HCT116 (cell line): ENCODE measurements at regions not wholly inside any gene's neighbourhood (a gene's known extent, or its start where the extent isn't known, plus 50 kb on each side); places are given as distances from the start of the nearest gene placed in this dataset.
A peak's percentile ranks its signal among the peaks of the same experiment; 100 is the strongest.

Experiments
- ATAC-seq: fragments of 200-7000 bp; cut with Tn5 transposase; 2 replicates; pipeline ENCODE4 v1.9.1; 2020; ENCODE audit warnings: mild to moderate bottlenecking, moderate library complexity
- BruUV-seq: library from RNA; stranded (reverse); fragments of 400-500 nt; replicated peaks from 2 replicates; lab custom pipeline; 2021; lab: Mats Ljungman, UMichigan
- CTCF ChIA-PET: fragments of 300-600 bp; sonication (Branson Sonifier 250); formaldehyde crosslinking; loops from one replicate; lab custom pipeline; 2021; ENCODE audit warnings: antibody characterized with exemption; lab: Charles Lee
- POLR2A ChIA-PET: fragments of 300-600, 350-600 bp; sonication (Branson Sonifier 250); formaldehyde crosslinking; loops from one replicate; lab custom pipeline; 2021; ENCODE audit warnings: antibody characterized with exemption; lab: Charles Lee
- RAD21 ChIA-PET, 2 experiments: fragments of 300-600 bp; sonication (Branson Sonifier 250); formaldehyde crosslinking; loops; one replicate each; lab custom pipeline; 2023; ENCODE audit warnings: low total read pairs in 2 of 2; ENCODE audit not compliant: uncharacterized antibody in 2 of 2, unreplicated experiment in 2 of 2, low non-redundant PET in 1 of 2; lab: Charles Lee
- DNase-seq: peaks from one replicate; pipeline ENCODE4 v3.0.0-alpha.2; 2010; ENCODE audit warnings: low read depth, low spot score
- H2AFZ ChIP-seq: fragments of 200-600 bp; shearing (Covaris generic), sonication (generic); 2 replicates; pipeline ENCODE4 v1.6.1; 2017; ENCODE audit warnings: low read depth, mixed run types, mixed read lengths, antibody characterized with exemption, low read length; ENCODE audit not compliant: poor library complexity, severe bottlenecking
- H3K27ac ChIP-seq: 2 replicates; pipeline ENCODE4 v1.5.1; 2012; ENCODE audit warnings: low read depth, low read length
- H3K27me3 ChIP-seq: fragments of 200-600 bp; sonication (generic); 2 replicates; pipeline ENCODE4 v1.6.1; 2016; ENCODE audit warnings: mixed run types, low read length, mixed read lengths; ENCODE audit not compliant: insufficient read depth
- H3K36me3 ChIP-seq, 2 experiments: fragments of 200-500 bp in 1 of 2; fragments of 200-600 bp in 1 of 2; sonication (Bioruptor generic) in 1 of 2; sonication (generic) in 1 of 2; 2 replicates each; pipeline versions ENCODE4 v1.5.1 to v1.6.1; 2014 to 2016; ENCODE audit warnings: low read length in 2 of 2, inconsistent platforms in 1 of 2, mixed read lengths in 1 of 2, mixed run types in 1 of 2; ENCODE audit not compliant: insufficient read depth in 2 of 2, control insufficient read depth in 1 of 2
- H3K4me1 ChIP-seq, 2 experiments: fragments of 200-600 bp in 1 of 2; sonication (generic) in 1 of 2; 2 replicates each; pipeline versions ENCODE4 v1.5.1 to v1.6.1; 2012 to 2017; ENCODE audit warnings: low read length in 2 of 2, inconsistent platforms in 1 of 2, mild to moderate bottlenecking in 1 of 2, mixed read lengths in 1 of 2, mixed run types in 1 of 2, moderate library complexity in 1 of 2; ENCODE audit not compliant: insufficient read depth in 2 of 2, control insufficient read depth in 1 of 2
- H3K4me2 ChIP-seq: fragments of 200-600 bp; sonication (generic); 2 replicates; pipeline ENCODE4 v1.6.1; 2017; ENCODE audit warnings: mixed run types, low read length, mixed read lengths
- H3K4me3 ChIP-seq, 2 experiments: fragments of 200-600 bp in 1 of 2; sonication (generic) in 1 of 2; replicated peaks in 1 of 2; 2 replicates each; pipeline ENCODE4 v1.5.1; 2011 to 2016; ENCODE audit warnings: low read length in 2 of 2, control low read depth in 1 of 2, low read depth in 1 of 2, mild to moderate bottlenecking in 1 of 2, mixed read lengths in 1 of 2, mixed run types in 1 of 2
- H3K79me2 ChIP-seq: fragments of 200-600 bp; sonication (generic); 2 replicates; pipeline ENCODE4 v1.6.1; 2017; ENCODE audit warnings: mild to moderate bottlenecking, mixed run types, low read length, moderate library complexity, mixed read lengths; ENCODE audit not compliant: insufficient read depth
- H3K9ac ChIP-seq: fragments of 200-600 bp; sonication (generic); 2 replicates; pipeline ENCODE4 v1.6.1; 2016; ENCODE audit warnings: low read length, mixed read lengths
- H3K9me2 ChIP-seq: fragments of 200-600 bp; sonication (generic), shearing (Covaris generic); 2 replicates; pipeline ENCODE4 v1.6.1; 2017; ENCODE audit warnings: mixed run types, mild to moderate bottlenecking, moderate library complexity; ENCODE audit not compliant: insufficient read depth
- H3K9me3 ChIP-seq, 2 experiments: fragments of 200-500 bp in 1 of 2; fragments of 200-600 bp in 1 of 2; sonication (Bioruptor generic) in 1 of 2; sonication (generic) in 1 of 2; 2 replicates each; pipeline ENCODE4 v1.6.1; 2014 to 2017; ENCODE audit warnings: low read length in 2 of 2, mixed read lengths in 2 of 2, inconsistent platforms in 1 of 2, low read depth in 1 of 2, mild to moderate bottlenecking in 1 of 2, mixed run types in 1 of 2, moderate library complexity in 1 of 2; ENCODE audit not compliant: control insufficient read depth in 1 of 2, insufficient read depth in 1 of 2
- H4K20me1 ChIP-seq: fragments of 200-600 bp; sonication (generic), shearing (Covaris generic); 2 replicates; pipeline ENCODE4 v1.6.1; 2017; ENCODE audit warnings: mixed run types, mild to moderate bottlenecking, moderate library complexity; ENCODE audit not compliant: insufficient read depth
- ATF3 ChIP-seq: IDR thresholded peaks from 2 replicates; pipeline ENCODE4 v1.6.1; 2012
- CBX3 ChIP-seq: IDR thresholded peaks from 2 replicates; pipeline ENCODE4 v1.6.1; 2012; ENCODE audit warnings: low read depth
- CTCF ChIP-seq, 3 experiments: fragments of 200-600 bp in 1 of 3; sonication (generic) in 1 of 3; IDR thresholded peaks in 2 of 3; conservative IDR thresholded peaks in 1 of 3; 2 replicates each; pipeline ENCODE4 v1.5.1; 2012 to 2017; ENCODE audit warnings: low read depth in 2 of 3, low read length in 2 of 3, antibody characterized with exemption in 1 of 3, borderline replicate concordance in 1 of 3, control low read depth in 1 of 3, mild to moderate bottlenecking in 1 of 3, mixed read lengths in 1 of 3, mixed run types in 1 of 3, moderate library complexity in 1 of 3; ENCODE audit not compliant: insufficient read depth in 1 of 3
- EGR1 ChIP-seq: IDR thresholded peaks from 2 replicates; pipeline ENCODE4 v1.6.1; 2012; ENCODE audit warnings: low read depth
- ELF1 ChIP-seq: IDR thresholded peaks from 2 replicates; pipeline ENCODE4 v1.6.1; 2012; ENCODE audit warnings: low read depth, borderline replicate concordance
- EZH2 ChIP-seq: fragments of 200-600 bp; sonication (generic); IDR thresholded peaks from 2 replicates; pipeline ENCODE4 v1.6.1; 2017; ENCODE audit warnings: antibody characterized with exemption, mixed run types
- EZH2phosphoT487 ChIP-seq: fragments of 200-600 bp; IDR thresholded peaks from 2 replicates; pipeline ENCODE4 v1.6.1; 2018; ENCODE audit warnings: antibody characterized with exemption, borderline replicate concordance
- FOSL1 ChIP-seq: IDR thresholded peaks from 2 replicates; pipeline ENCODE4 v1.6.1; 2012; ENCODE audit warnings: low read depth
- JUND ChIP-seq: IDR thresholded peaks from 2 replicates; pipeline ENCODE4 v1.6.1; 2012
- MAX ChIP-seq: IDR thresholded peaks from 2 replicates; pipeline ENCODE4 v1.6.1; 2012
- POLR2A ChIP-seq: IDR thresholded peaks from 2 replicates; pipeline ENCODE4 v1.7.0; 2011; ENCODE audit warnings: borderline replicate concordance; ENCODE audit not compliant: insufficient read depth, insufficient read length; ENCODE audit errors: extremely low read depth
- POLR2AphosphoS5 ChIP-seq: IDR thresholded peaks from 2 replicates; pipeline ENCODE4 v1.6.1; 2011; ENCODE audit warnings: mild to moderate bottlenecking, low read depth, low read length, moderate library complexity
- RAD21 ChIP-seq: IDR thresholded peaks from 2 replicates; pipeline ENCODE4 v1.6.1; 2012; ENCODE audit warnings: low read depth, mild to moderate bottlenecking
- SP1 ChIP-seq: IDR thresholded peaks from 2 replicates; pipeline ENCODE4 v1.6.1; 2012; ENCODE audit warnings: low read depth
- SRF ChIP-seq: IDR thresholded peaks from 2 replicates; pipeline ENCODE4 v1.6.1; 2012; ENCODE audit warnings: low read depth
- TCF7L2 ChIP-seq: IDR thresholded peaks from 2 replicates; pipeline ENCODE4 v1.7.0; 2011; ENCODE audit warnings: borderline replicate concordance, inconsistent platforms; ENCODE audit not compliant: insufficient read depth, insufficient read length; ENCODE audit errors: extremely low read depth
- YY1 ChIP-seq: IDR thresholded peaks from 2 replicates; pipeline ENCODE4 v1.6.1; 2011; ENCODE audit warnings: low read length, low read depth, moderate library complexity, mild to moderate bottlenecking; ENCODE audit not compliant: insufficient replicate concordance; ENCODE audit errors: extremely low read depth
- ZBTB33 ChIP-seq: IDR thresholded peaks from 2 replicates; pipeline ENCODE4 v1.6.1; 2011; ENCODE audit warnings: mild to moderate bottlenecking, low read length, moderate library complexity; ENCODE audit not compliant: insufficient replicate concordance; ENCODE audit errors: extremely low read depth
- intact Hi-C: fragments of 100-400 bp; cut with micrococcal nuclease; formaldehyde crosslinking; loops from 2 replicates; pipeline ENCODE4 v1.10.0; 2022

- no peak overlapping the region for H3K27ac ChIP-seq
- ATAC-seq (no peak), DNase-seq (no peak)
- intact Hi-C loops: no loop called here
- no peaks in the 10 kb centered on the region for H3K4me1 ChIP-seq
- H3K4me3 ChIP-seq: no peak overlapping the region
- ChIA-PET RAD21 (no interaction called here), CTCF (no interaction called here), POLR2A (no interaction called here)
- no peaks in the 10 kb centered on the region for H3K27me3 ChIP-seq
- H3K9me2 ChIP-seq: no peaks in the 10 kb centered on the region
- BruUV-seq: no TSS peak
- no peaks in the 10 kb centered on the region for H3K9me3 ChIP-seq
- no peaks in the 10 kb centered on the region for H3K79me2 ChIP-seq
- no peak overlapping the region for H3K4me2 ChIP-seq
- TF ChIP-seq RAD21 (peak; percentile 41; the same call in 1 of the 2 replicates), YY1 (no peak), CTCF (IDR thresholded peaks at IDR 0.05 in 2 of 3, conservative IDR thresholded peaks at IDR 0.05 in 1 of 3; ENCODE audit: borderline replicate concordance in 1 of 3, insufficient read depth in 1 of 3, low read depth in 2 of 3, low read length in 2 of 3) (0 out of 6 replicates have a peak, but pooled peaks have one; percentile 3 to 15 (median 10)), POLR2A (no peak)
- no peak overlapping the region for H2AFZ ChIP-seq
- no peak overlapping the region for H3K9ac ChIP-seq
- no peaks in the 10 kb centered on the region for H4K20me1 ChIP-seq
- H3K36me3 ChIP-seq: no peaks in the 10 kb centered on the region
Measured at GRCh38 chr4:19309378-19309777, 942.3 kb upstream of the SLIT2 start.

GRCh38 chr4:19304028-19304427 lies 947.7 kb upstream of the SLIT2 start:
- no TSS peak for BruUV-seq
- Histone ChIP-seq H3K9me3 (no peaks in the 10 kb centered on the region), H3K9ac (no peak overlapping the region), H3K4me3 (no peak overlapping the region), H2AFZ (no peak overlapping the region), H3K4me1 (no peaks in the 10 kb centered on the region), H3K9me2 (no peaks in the 10 kb centered on the region), H3K36me3 (no peaks in the 10 kb centered on the region), H3K4me2 (no peak overlapping the region), H4K20me1 (no peaks in the 10 kb centered on the region), H3K27me3 (no peaks in the 10 kb centered on the region), H3K79me2 (no peaks in the 10 kb centered on the region), H3K27ac (no peak overlapping the region)
- TF ChIP-seq ZBTB33 (no peak), ATF3 (no peak), CBX3 (no peak), POLR2AphosphoS5 (no peak), JUND (no peak), SP1 (no peak), ELF1 (no peak), TCF7L2 (no peak), FOSL1 (no peak), MAX (no peak), SRF (no peak), EZH2 (no peak), EZH2phosphoT487 (no peak), POLR2A (no peak), EGR1 (no peak)
- ChIA-PET POLR2A (no interaction called here), RAD21 (no interaction called here), CTCF (no interaction called here)
- intact Hi-C loops: no loop called here
- ATAC-seq (no peak), DNase-seq (no peak)
